ENCODE measurements at regions not wholly inside any gene's neighbourhood (a gene's known extent, or its start where the extent isn't known, plus 50 kb on each side); places are given as distances from the start of the nearest gene placed in this dataset.
"Not testable (repeated sequence)": the region's sequence is repeated elsewhere in the genome, so short reads cannot be mapped to it uniquely, and the experiment has no call there.

GRCh38 chr12:71276541-71276940 is 118.7 kb upstream of the TSPAN8 start:
- no peak overlapping the region for H3K18ac ChIP-seq (ENCODE audit: low read depth, low read length)
- H2BK5ac ChIP-seq (ENCODE audit: low read depth, low read length, poor library complexity, severe bottlenecking): no peak overlapping the region
- H2BK15ac ChIP-seq (ENCODE audit: low read depth, low read length): no peak overlapping the region
- no peaks in the 10 kb centered on the region for H3K9me1 ChIP-seq (ENCODE audit: insufficient read depth, low read length)
- H3K9me3 ChIP-seq (ENCODE audit: control insufficient read depth, insufficient read depth, low read length): no peaks in the 10 kb centered on the region
- intact Hi-C loops (cut with micrococcal nuclease): no loop called here
- no peaks in the 10 kb centered on the region for H3K36me3 ChIP-seq (ENCODE audit: control insufficient read depth, insufficient read depth, low read length)
- H4K20me1 ChIP-seq (ENCODE audit: insufficient read depth, low read length): no peaks in the 10 kb centered on the region
- no peaks in the 10 kb centered on the region for H3K27me3 ChIP-seq (ENCODE audit: control insufficient read depth, insufficient read depth, low read length)
- CTCF ChIA-PET: no interaction called here
- H3K4me2 ChIP-seq (ENCODE audit: low read depth, low read length): no peak overlapping the region
- ATAC-seq (ENCODE audit: low read depth) (no peak), DNase-seq (no peak)
- no peak overlapping the region for H2BK120ac ChIP-seq (ENCODE audit: low read depth, low read length)
- no peak overlapping the region for H3K27ac ChIP-seq (ENCODE audit: insufficient read depth, low read length)
- H3K4me3 ChIP-seq (ENCODE audit: insufficient read depth, low read depth, low read length): no peak overlapping the region
- no peak overlapping the region for H3K56ac ChIP-seq (ENCODE audit: extremely low read depth, insufficient read depth, low read length)
- dilution Hi-C loops (cut with HindIII; ENCODE audit: low sequenced_read_pairs, unreplicated experiment): no loop called here
- H4K91ac ChIP-seq (ENCODE audit: insufficient read depth, low read depth, low read length): no peak overlapping the region
- no peak overlapping the region for H2AK5ac ChIP-seq (ENCODE audit: low read depth, low read length)
- no peak overlapping the region for H2AK9ac ChIP-seq (replicated peaks; ENCODE audit: low read depth, low read length, poor library complexity)
- TF ChIP-seq NFE2L2 (IDR thresholded peaks at IDR 0.05; ENCODE audit: low read depth, low read length): no peak
- H4K8ac ChIP-seq (ENCODE audit: low read depth in 2 of 2, low read length in 2 of 2): no peak overlapping the region
- H3K4me1 ChIP-seq (ENCODE audit: control insufficient read depth, insufficient read depth, low read length): no peaks in the 10 kb centered on the region
- H3K23ac ChIP-seq (ENCODE audit: low read depth, low read length): no peak overlapping the region
- no peak overlapping the region for H2BK20ac ChIP-seq (ENCODE audit: low read depth, low read length)
- no TSS peak for BruUV-seq (replicated peaks)
- POLR2A ChIA-PET (ENCODE audit: unreplicated experiment): no interaction called here
- H3K14ac ChIP-seq (replicated peaks; ENCODE audit: low read depth, low read length): no peak overlapping the region
- in situ Hi-C loops (cut with MboI; ENCODE audit: low sequenced_read_pairs): no loop called here
- H4K5ac ChIP-seq (ENCODE audit: low read depth, low read length): no peak overlapping the region
- no peak overlapping the region for H3K9ac ChIP-seq (ENCODE audit: low read depth, low read length)
- H2AFZ ChIP-seq (replicated peaks; ENCODE audit: low read length, poor library complexity): no peak overlapping the region
- H3K4ac ChIP-seq (ENCODE audit: low read depth, low read length): no peak overlapping the region
- H3K79me1 ChIP-seq (ENCODE audit: low read depth in 1 of 2, low read length in 2 of 2): no peaks in the 10 kb centered on the region

DNA sequence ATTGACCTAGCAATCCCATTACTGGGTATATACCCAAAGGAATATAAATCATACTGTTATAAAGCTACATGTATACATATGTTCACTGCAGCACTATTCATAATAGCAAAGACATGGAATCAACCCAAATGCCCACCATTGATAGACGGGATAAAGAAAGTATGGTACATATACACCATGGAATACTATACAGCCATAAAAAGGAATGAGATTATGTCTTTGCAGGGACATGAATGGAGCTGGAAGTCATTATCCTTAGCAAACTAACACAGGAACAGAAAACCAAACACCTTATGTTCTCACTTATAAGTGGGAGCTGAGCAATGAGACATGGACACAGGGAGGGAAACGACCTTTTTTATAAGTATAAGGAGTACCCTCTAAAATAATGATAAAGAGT is 113.0 kb upstream of the TSPAN8 start:
- POLR2A ChIA-PET (ENCODE audit: unreplicated experiment); ATAC-seq (ENCODE audit: low read depth); H3K9me3 ChIP-seq (ENCODE audit: control insufficient read depth, insufficient read depth, low read length); H3K4me3 ChIP-seq (ENCODE audit: insufficient read depth, low read depth, low read length); H3K9me1 ChIP-seq (ENCODE audit: insufficient read depth, low read length); H4K20me1 ChIP-seq (ENCODE audit: insufficient read depth, low read length); H2AK9ac ChIP-seq (replicated peaks; ENCODE audit: low read depth, low read length, poor library complexity); H3K4me2 ChIP-seq (ENCODE audit: low read depth, low read length); BruUV-seq (replicated peaks); H3K27me3 ChIP-seq (ENCODE audit: control insufficient read depth, insufficient read depth, low read length); in situ Hi-C loops (cut with MboI; ENCODE audit: low sequenced_read_pairs); H3K18ac ChIP-seq (ENCODE audit: low read depth, low read length); H2BK5ac ChIP-seq (ENCODE audit: low read depth, low read length, poor library complexity, severe bottlenecking); H3K56ac ChIP-seq (ENCODE audit: extremely low read depth, insufficient read depth, low read length); H3K36me3 ChIP-seq (ENCODE audit: control insufficient read depth, insufficient read depth, low read length); H3K14ac ChIP-seq (replicated peaks; ENCODE audit: low read depth, low read length); CTCF ChIA-PET; H2BK20ac ChIP-seq (ENCODE audit: low read depth, low read length); intact Hi-C loops (cut with micrococcal nuclease); H3K23ac ChIP-seq (ENCODE audit: low read depth, low read length); H3K27ac ChIP-seq (ENCODE audit: insufficient read depth, low read length); H2BK120ac ChIP-seq (ENCODE audit: low read depth, low read length); H3K9ac ChIP-seq (ENCODE audit: low read depth, low read length); H4K91ac ChIP-seq (ENCODE audit: insufficient read depth, low read depth, low read length); H2AK5ac ChIP-seq (ENCODE audit: low read depth, low read length); dilution Hi-C loops (cut with HindIII; ENCODE audit: low sequenced_read_pairs, unreplicated experiment); DNase-seq; H4K8ac ChIP-seq (ENCODE audit: low read depth in 2 of 2, low read length in 2 of 2); H3K79me1 ChIP-seq (ENCODE audit: low read depth in 1 of 2, low read length in 2 of 2); H2AFZ ChIP-seq (replicated peaks; ENCODE audit: low read length, poor library complexity); H3K4ac ChIP-seq (ENCODE audit: low read depth, low read length); H3K4me1 ChIP-seq (ENCODE audit: control insufficient read depth, insufficient read depth, low read length); H4K5ac ChIP-seq (ENCODE audit: low read depth, low read length); H2BK15ac ChIP-seq (ENCODE audit: low read depth, low read length): not testable (repeated sequence)
- no CpG with 5 or more reads among the region's 2 CpGs for WGBS, 2 experiments (ENCODE audit: extremely low coverage in 2 of 2, insufficient read length in 1 of 2)

All from IMR-90 (cell line).